K562 (cell line): ENCODE measurements at regions not wholly inside any gene's neighbourhood (a gene's known extent, or its start where the extent isn't known, plus 50 kb on each side); places are given as distances from the start of the nearest gene placed in this dataset.

ENCODE experiments used
- CREB3L1 ChIP-seq: fragments of 450-650 bp; IDR thresholded peaks from 2 replicates; pipeline ENCODE4 v1.6.1; 2014; ENCODE audit warnings: low read depth, mild to moderate bottlenecking, moderate library complexity, borderline replicate concordance
- DEAF1 ChIP-seq: fragments of 450-650 bp; formaldehyde crosslinking; IDR thresholded peaks from 2 replicates; pipeline ENCODE4 v1.4.0; 2020; ENCODE audit warnings: mild to moderate bottlenecking, moderate library complexity
- E2F4 ChIP-seq: sonication (generic); formaldehyde crosslinking; IDR thresholded peaks from 2 replicates; pipeline ENCODE4 v1.8.0; 2022; ENCODE audit warnings: mild to moderate bottlenecking, low read depth, missing genetic modification reagents
- MAFF ChIP-seq: IDR thresholded peaks from 2 replicates; pipeline ENCODE4 v1.6.1; 2012; ENCODE audit warnings: low read length, improper control_type of control experiment
- RERE ChIP-seq: sonication (generic); formaldehyde crosslinking; IDR thresholded peaks from 2 replicates; pipeline ENCODE4 v1.8.0; 2023; ENCODE audit warnings: missing genetic modification reagents, mild to moderate bottlenecking, borderline replicate concordance
- SRSF3 ChIP-seq: fragments of 200-400 bp; formaldehyde crosslinking; IDR thresholded peaks from 2 replicates; pipeline ENCODE4 v1.6.1; 2016; ENCODE audit warnings: mild to moderate bottlenecking, low read length, moderate library complexity; ENCODE audit not compliant: insufficient read depth
- ZBTB11 ChIP-seq, 3 experiments: fragments of 200-800 bp in 1 of 3; fragments of 250-450 bp in 1 of 3; fragments of 450-650 bp in 1 of 3; sonication (Bioruptor Pico) in 1 of 3; sonication (Bioruptor generic) in 1 of 3; formaldehyde crosslinking in 1 of 3; IDR thresholded peaks; 2 replicates each; pipeline versions ENCODE4 v1.6.1 to v1.8.0; 2016 to 2022; ENCODE audit warnings: mild to moderate bottlenecking in 2 of 3, missing genetic modification characterization in 2 of 3, missing compliant biosample characterization in 1 of 3, moderate library complexity in 1 of 3
- ZFP30 ChIP-seq: fragments of 250-450 bp; sonication (Bioruptor Pico); IDR thresholded peaks from 2 replicates; pipeline ENCODE4 v1.8.0; 2022; ENCODE audit warnings: moderate library complexity, mild to moderate bottlenecking, inconsistent platforms, borderline replicate concordance
- ZKSCAN1 ChIP-seq: fragments of 150-350 bp; IDR thresholded peaks from 2 replicates; pipeline ENCODE4 v1.6.1; 2016; ENCODE audit warnings: low read depth, low read length
- ZNF561 ChIP-seq: fragments of 450-650 bp; formaldehyde crosslinking; conservative IDR thresholded peaks from 2 replicates; pipeline ENCODE4 v1.4.0; 2020; ENCODE audit warnings: mild to moderate bottlenecking, moderate library complexity
- ZNF699 ChIP-seq: fragments of 250-450 bp; sonication (Bioruptor Pico); IDR thresholded peaks from 2 replicates; pipeline ENCODE4 v1.8.0; 2021; ENCODE audit warnings: mild to moderate bottlenecking, moderate library complexity; ENCODE audit not compliant: insufficient replicate concordance

GRCh38 chr5:67263656-67264408 lies 67.2 kb upstream of the CD180 start (continued):
- no peak for TF ChIP-seq ZBTB11 (CRISPR knock-in tag; IDR thresholded peaks at IDR 0.05)
- TF ChIP-seq ZNF561 (CRISPR knock-in tag): no peak
- TF ChIP-seq E2F4: no peak
- no peak for TF ChIP-seq DEAF1 (CRISPR knock-in tag)
- TF ChIP-seq CREB3L1: no peak
- no peak for TF ChIP-seq RERE
- no peak for TF ChIP-seq ZNF699 (CRISPR knock-in tag)
- no peak for TF ChIP-seq MAFF
- no peak for TF ChIP-seq SRSF3
- no peak for TF ChIP-seq ZKSCAN1
- no peak for TF ChIP-seq ZFP30 (CRISPR knock-in tag)
